ENCODE measurements at regions not wholly inside any gene's neighbourhood (a gene's known extent, or its start where the extent isn't known, plus 50 kb on each side); places are given as distances from the start of the nearest gene placed in this dataset.

- H3K9me3 Mint-ChIP-seq: peaks cover 10 to 21% (median 17%) of the 10 kb centered on the region in 7 donors
- no peaks in the 10 kb centered on the region for H3K36me3 Mint-ChIP-seq
- Histone ChIP-seq H3K9ac (ENCODE audit: insufficient read depth, low read length, poor library complexity, severe bottlenecking) (no peak overlapping the region), H3K27ac (ENCODE audit: low read depth in 1 of 2, low read length in 2 of 2) (no peak overlapping the region), H3K4me1 (ENCODE audit: control insufficient read depth in 1 of 2, insufficient read depth in 2 of 2, low read length in 2 of 2) (no peaks in the 10 kb centered on the region), H3K4me3 (replicated peaks in 1 of 3; ENCODE audit: low read depth in 2 of 3, low read length in 3 of 3) (no peak overlapping the region), H3K4me2 (replicated peaks; ENCODE audit: extremely low read depth, low read length, poor library complexity, severe bottlenecking) (no peak overlapping the region), H2AFZ (ENCODE audit: insufficient read depth, low read depth, low read length, poor library complexity, severe bottlenecking) (no peak overlapping the region), H3K79me2 (ENCODE audit: insufficient read depth, low read length) (no peaks in the 10 kb centered on the region), H3K9me3 (replicated peaks in 1 of 2; ENCODE audit: control insufficient read depth in 1 of 2, insufficient read depth in 1 of 2, low read length in 2 of 2) (peaks cover 11 to 23% of the 10 kb centered on the region in 2 donors), H3K27me3 (ENCODE audit: control insufficient read depth in 2 of 2, insufficient read depth in 2 of 2, low read length in 2 of 2) (peaks cover 0 to 4% of the 10 kb centered on the region in 2 donors), H4K20me1 (ENCODE audit: insufficient read depth, low read length) (no peaks in the 10 kb centered on the region), H3K36me3 (replicated peaks in 1 of 2; ENCODE audit: control insufficient read depth in 1 of 2, insufficient read depth in 2 of 2, low read length in 2 of 2) (no peaks in the 10 kb centered on the region)
- 94% methylated on average over 13 of the region's 18 CpGs for WGBS (ENCODE audit: insufficient coverage)
- H3K27me3 Mint-ChIP-seq (ENCODE audit: low read depth in 3 of 3): peaks cover 3 to 10% (median 7%) of the 10 kb centered on the region in 3 donors
- H3K27ac Mint-ChIP-seq: no peak overlapping the region
- TF ChIP-seq, protein P1, sequence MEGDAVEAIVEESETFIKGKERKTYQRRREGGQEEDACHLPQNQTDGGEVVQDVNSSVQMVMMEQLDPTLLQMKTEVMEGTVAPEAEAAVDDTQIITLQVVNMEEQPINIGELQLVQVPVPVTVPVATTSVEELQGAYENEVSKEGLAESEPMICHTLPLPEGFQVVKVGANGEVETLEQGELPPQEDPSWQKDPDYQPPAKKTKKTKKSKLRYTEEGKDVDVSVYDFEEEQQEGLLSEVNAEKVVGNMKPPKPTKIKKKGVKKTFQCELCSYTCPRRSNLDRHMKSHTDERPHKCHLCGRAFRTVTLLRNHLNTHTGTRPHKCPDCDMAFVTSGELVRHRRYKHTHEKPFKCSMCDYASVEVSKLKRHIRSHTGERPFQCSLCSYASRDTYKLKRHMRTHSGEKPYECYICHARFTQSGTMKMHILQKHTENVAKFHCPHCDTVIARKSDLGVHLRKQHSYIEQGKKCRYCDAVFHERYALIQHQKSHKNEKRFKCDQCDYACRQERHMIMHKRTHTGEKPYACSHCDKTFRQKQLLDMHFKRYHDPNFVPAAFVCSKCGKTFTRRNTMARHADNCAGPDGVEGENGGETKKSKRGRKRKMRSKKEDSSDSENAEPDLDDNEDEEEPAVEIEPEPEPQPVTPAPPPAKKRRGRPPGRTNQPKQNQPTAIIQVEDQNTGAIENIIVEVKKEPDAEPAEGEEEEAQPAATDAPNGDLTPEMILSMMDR (IDR thresholded peaks at IDR 0.05): no peak
- H3K4me3 Mint-ChIP-seq: no peak overlapping the region
- DNase-seq: no peak
- intact Hi-C loops (cut with micrococcal nuclease): no loop called here
- peaks cover 2% of the 10 kb centered on the region for H3K4me1 Mint-ChIP-seq
Observed at GRCh38 chr16:85181739-85182129, 69.5 kb upstream of the CIBAR2 start.

DNA sequence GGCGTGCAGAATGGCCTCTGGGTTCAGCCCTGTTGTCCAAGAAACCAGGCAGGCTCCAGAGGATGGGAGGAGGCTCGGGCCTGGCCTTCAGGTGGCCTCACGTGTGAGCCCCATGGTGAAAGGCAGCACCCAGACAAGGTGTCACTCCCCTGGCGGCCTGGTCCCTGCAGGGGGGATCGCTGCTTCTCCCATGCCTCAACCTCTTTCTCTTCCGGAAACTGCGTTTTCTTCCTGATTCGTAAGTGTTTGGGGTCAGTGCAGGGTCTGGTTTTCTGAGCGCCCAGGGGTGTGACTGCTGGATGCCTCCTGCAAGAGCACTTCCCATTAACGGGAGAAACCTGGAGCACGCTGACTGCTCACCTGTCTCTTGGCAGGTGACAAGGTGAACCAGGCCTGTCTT lies 70.0 kb upstream of the CIBAR2 start:
- H4K20me1 ChIP-seq (ENCODE audit: insufficient read depth, low read length): no peaks in the 10 kb centered on the region
- H3K27me3 Mint-ChIP-seq (ENCODE audit: low read depth in 3 of 3): peaks cover 3 to 6% (median 5%) of the 10 kb centered on the region in 3 donors
- H3K9ac ChIP-seq (ENCODE audit: insufficient read depth, low read length, poor library complexity, severe bottlenecking): no peak overlapping the region
- no peaks in the 10 kb centered on the region for H3K36me3 Mint-ChIP-seq
- no peaks in the 10 kb centered on the region for H3K79me2 ChIP-seq (ENCODE audit: insufficient read depth, low read length)
- peaks cover 10 to 21% (median 17%) of the 10 kb centered on the region in 7 donors for H3K9me3 Mint-ChIP-seq
- no peaks in the 10 kb centered on the region for H3K4me1 ChIP-seq (ENCODE audit: control insufficient read depth in 1 of 2, insufficient read depth in 2 of 2, low read length in 2 of 2)
- H3K4me3 Mint-ChIP-seq: no peak overlapping the region
- intact Hi-C loops (cut with micrococcal nuclease): no loop called here
- no peak overlapping the region for H3K4me3 ChIP-seq (replicated peaks in 1 of 3; ENCODE audit: low read depth in 2 of 3, low read length in 3 of 3)
- no peak overlapping the region for H2AFZ ChIP-seq (ENCODE audit: insufficient read depth, low read depth, low read length, poor library complexity, severe bottlenecking)
- 91% methylated on average over 7 of the region's 11 CpGs for WGBS (ENCODE audit: insufficient coverage)
- peaks cover 0 to 3% of the 10 kb centered on the region in 2 donors for H3K27me3 ChIP-seq (ENCODE audit: control insufficient read depth in 2 of 2, insufficient read depth in 2 of 2, low read length in 2 of 2)
- no peak overlapping the region for H3K4me2 ChIP-seq (replicated peaks; ENCODE audit: extremely low read depth, low read length, poor library complexity, severe bottlenecking)
- H3K4me1 Mint-ChIP-seq: no peaks in the 10 kb centered on the region
- TF ChIP-seq, protein P1 (IDR thresholded peaks at IDR 0.05): no peak
- no peaks in the 10 kb centered on the region for H3K36me3 ChIP-seq (replicated peaks in 1 of 2; ENCODE audit: control insufficient read depth in 1 of 2, insufficient read depth in 2 of 2, low read length in 2 of 2)
- H3K27ac ChIP-seq (ENCODE audit: low read depth in 1 of 2, low read length in 2 of 2): no peak overlapping the region
- H3K9me3 ChIP-seq (replicated peaks in 1 of 2; ENCODE audit: control insufficient read depth in 1 of 2, insufficient read depth in 1 of 2, low read length in 2 of 2): peaks cover 11 to 23% of the 10 kb centered on the region in 2 donors
- H3K27ac Mint-ChIP-seq: no peak overlapping the region
- DNase-seq: no peak

Data from CD14-positive monocyte (primary cell).